Neural cell (in vitro differentiated cells): ENCODE measurements at regions not wholly inside any gene's neighbourhood (a gene's known extent, or its start where the extent isn't known, plus 50 kb on each side); places are given as distances from the start of the nearest gene placed in this dataset.

ENCODE experiments used
- H2AFZ ChIP-seq: fragments of 200-600, 300-800 bp; sonication (generic), shearing (Covaris generic); 2 replicates; pipeline ENCODE4 v1.6.0; 2014; ENCODE audit warnings: low read depth, mild to moderate bottlenecking, antibody characterized with exemption, low read length, moderate library complexity
- H3F3A ChIP-seq: fragments of 200-600 bp; shearing (Covaris generic); 2 replicates; pipeline ENCODE4 v1.6.1; 2016; ENCODE audit warnings: mild to moderate bottlenecking, moderate library complexity, mixed read lengths, antibody characterized with exemption, low read length; ENCODE audit not compliant: insufficient read depth, poor library complexity, severe bottlenecking
- H3K27ac ChIP-seq: fragments of 200-600, 300-800 bp; sonication (generic), shearing (Covaris generic); 2 replicates; pipeline ENCODE4 v1.5.1; 2014; ENCODE audit warnings: mild to moderate bottlenecking, low read length, moderate library complexity
- H3K27me3 ChIP-seq: fragments of 300-800, 200-600 bp; sonication (generic), shearing (Covaris generic); 2 replicates; pipeline ENCODE4 v1.6.0; 2014; ENCODE audit warnings: mild to moderate bottlenecking, low read depth, low read length, moderate library complexity; ENCODE audit not compliant: insufficient read depth
- H3K36me3 ChIP-seq: fragments of 300-800, 200-600 bp; sonication (generic), shearing (Covaris generic); 2 replicates; pipeline ENCODE4 v1.5.1; 2014; ENCODE audit warnings: mild to moderate bottlenecking, antibody characterized with exemption, low read length, moderate library complexity; ENCODE audit not compliant: insufficient read depth
- H3K4me2 ChIP-seq: fragments of 300-800, 200-600 bp; sonication (generic), shearing (Covaris generic); 2 replicates; pipeline ENCODE4 v1.6.0; 2014; ENCODE audit warnings: mild to moderate bottlenecking, low read length
- H3K4me3 ChIP-seq: fragments of 300-800, 200-600 bp; sonication (generic), shearing (Covaris generic); 2 replicates; pipeline ENCODE4 v1.5.1; 2014; ENCODE audit warnings: mild to moderate bottlenecking, low read length, moderate library complexity
- H3K79me2 ChIP-seq: fragments of 200-600 bp; shearing (Covaris generic); replicated peaks from 2 replicates; pipeline ENCODE4 v1.6.0; 2014; ENCODE audit warnings: mild to moderate bottlenecking, low read length, moderate library complexity; ENCODE audit not compliant: insufficient read depth
- H3K9ac ChIP-seq: fragments of 300-800, 200-600 bp; sonication (generic), shearing (Covaris generic); 2 replicates; pipeline ENCODE4 v1.6.1; 2016; ENCODE audit warnings: mild to moderate bottlenecking, low read length, mixed read lengths
- H3K9me2 ChIP-seq: fragments of 200-600 bp; shearing (Covaris generic); 2 replicates; pipeline ENCODE4 v1.6.1; 2016; ENCODE audit warnings: mild to moderate bottlenecking, low read length, mixed read lengths; ENCODE audit not compliant: insufficient read depth
- H3K9me3 ChIP-seq: fragments of 200-600, 300-800 bp; sonication (generic), shearing (Covaris generic); 2 replicates; pipeline ENCODE4 v1.6.1; 2016; ENCODE audit warnings: mild to moderate bottlenecking, mixed run types, low read length, moderate library complexity, mixed read lengths
- H4K20me1 ChIP-seq: fragments of 200-600 bp; shearing (Covaris generic); 2 replicates; pipeline ENCODE4 v1.6.1; 2016; ENCODE audit warnings: mild to moderate bottlenecking, mixed run types; ENCODE audit not compliant: insufficient read depth
- CTCF ChIP-seq: fragments of 450-650 bp; IDR thresholded peaks from 2 replicates; pipeline ENCODE4 v1.5.1; 2014; ENCODE audit warnings: antibody characterized with exemption, mild to moderate bottlenecking, moderate library complexity; ENCODE audit not compliant: poor library complexity, severe bottlenecking
- EP300 ChIP-seq: fragments of 450-650 bp; conservative IDR thresholded peaks from 2 replicates; pipeline ENCODE4 v1.6.1; 2014; ENCODE audit warnings: antibody characterized with exemption, mild to moderate bottlenecking, moderate library complexity; ENCODE audit not compliant: poor library complexity, severe bottlenecking
- EZH2 ChIP-seq: fragments of 200-600, 300-800 bp; shearing (Covaris generic), sonication (generic); IDR thresholded peaks from 2 replicates; pipeline ENCODE4 v1.6.1; 2014; ENCODE audit warnings: antibody characterized with exemption, low read length, borderline replicate concordance, mild to moderate bottlenecking; ENCODE audit not compliant: insufficient read depth, poor library complexity, severe bottlenecking
- MXI1 ChIP-seq: fragments of 450-650 bp; conservative IDR thresholded peaks from 2 replicates; pipeline ENCODE4 v1.6.1; 2014; ENCODE audit warnings: antibody characterized with exemption, mild to moderate bottlenecking; ENCODE audit not compliant: poor library complexity, severe bottlenecking
- POLR2AphosphoS5 ChIP-seq: IDR thresholded peaks from 2 replicates; pipeline ENCODE4 v1.6.1; 2012
- RAD21 ChIP-seq: fragments of 450-650 bp; conservative IDR thresholded peaks from 2 replicates; pipeline ENCODE4 v1.6.1; 2014; ENCODE audit warnings: antibody characterized with exemption, mild to moderate bottlenecking, moderate library complexity
- SMC3 ChIP-seq: fragments of 450-650 bp; conservative IDR thresholded peaks from 2 replicates; pipeline ENCODE4 v1.6.1; 2014; ENCODE audit warnings: antibody characterized with exemption, mild to moderate bottlenecking, moderate library complexity; ENCODE audit not compliant: poor library complexity
- TAF1 ChIP-seq: IDR thresholded peaks from 2 replicates; pipeline ENCODE4 v1.6.1; 2012; ENCODE audit warnings: low read depth
- TF ChIP-seq, protein P1 (sequence below): IDR thresholded peaks from 2 replicates; pipeline ENCODE4 v1.6.1; 2012; ENCODE audit warnings: borderline replicate concordance

DNA sequence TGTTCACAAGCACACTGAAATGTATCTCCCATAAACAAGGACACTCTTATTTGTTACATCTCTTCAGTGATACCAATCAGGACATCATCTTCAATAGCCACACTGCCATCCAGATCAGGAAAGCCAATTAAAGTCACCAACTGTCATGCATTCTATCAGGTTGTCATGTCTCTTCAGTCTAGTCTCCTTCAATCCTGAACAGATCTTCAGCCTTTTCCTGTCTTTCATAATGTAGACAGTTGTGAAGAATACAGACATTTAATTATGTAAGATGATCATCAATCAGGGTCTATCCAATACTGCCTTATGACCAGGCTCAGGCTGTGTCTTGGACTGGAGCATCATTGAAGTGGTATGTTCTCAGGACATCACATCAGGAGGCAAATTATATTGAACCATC is 419.8 kb upstream of the SMC2 start:
- Histone ChIP-seq H3K36me3 (no peaks in the 10 kb centered on the region), H3F3A (no peaks in the 10 kb centered on the region), H3K9me2 (no peaks in the 10 kb centered on the region), H3K4me3 (no peak overlapping the region), H3K9ac (no peak overlapping the region), H2AFZ (no peak overlapping the region), H3K27ac (no peak overlapping the region), H3K79me2 (no peaks in the 10 kb centered on the region), H4K20me1 (no peaks in the 10 kb centered on the region), H3K9me3 (no peaks in the 10 kb centered on the region), H3K4me2 (no peak overlapping the region), H3K27me3 (no peaks in the 10 kb centered on the region)
- no peak for TF ChIP-seq POLR2AphosphoS5
- TF ChIP-seq, protein P1, sequence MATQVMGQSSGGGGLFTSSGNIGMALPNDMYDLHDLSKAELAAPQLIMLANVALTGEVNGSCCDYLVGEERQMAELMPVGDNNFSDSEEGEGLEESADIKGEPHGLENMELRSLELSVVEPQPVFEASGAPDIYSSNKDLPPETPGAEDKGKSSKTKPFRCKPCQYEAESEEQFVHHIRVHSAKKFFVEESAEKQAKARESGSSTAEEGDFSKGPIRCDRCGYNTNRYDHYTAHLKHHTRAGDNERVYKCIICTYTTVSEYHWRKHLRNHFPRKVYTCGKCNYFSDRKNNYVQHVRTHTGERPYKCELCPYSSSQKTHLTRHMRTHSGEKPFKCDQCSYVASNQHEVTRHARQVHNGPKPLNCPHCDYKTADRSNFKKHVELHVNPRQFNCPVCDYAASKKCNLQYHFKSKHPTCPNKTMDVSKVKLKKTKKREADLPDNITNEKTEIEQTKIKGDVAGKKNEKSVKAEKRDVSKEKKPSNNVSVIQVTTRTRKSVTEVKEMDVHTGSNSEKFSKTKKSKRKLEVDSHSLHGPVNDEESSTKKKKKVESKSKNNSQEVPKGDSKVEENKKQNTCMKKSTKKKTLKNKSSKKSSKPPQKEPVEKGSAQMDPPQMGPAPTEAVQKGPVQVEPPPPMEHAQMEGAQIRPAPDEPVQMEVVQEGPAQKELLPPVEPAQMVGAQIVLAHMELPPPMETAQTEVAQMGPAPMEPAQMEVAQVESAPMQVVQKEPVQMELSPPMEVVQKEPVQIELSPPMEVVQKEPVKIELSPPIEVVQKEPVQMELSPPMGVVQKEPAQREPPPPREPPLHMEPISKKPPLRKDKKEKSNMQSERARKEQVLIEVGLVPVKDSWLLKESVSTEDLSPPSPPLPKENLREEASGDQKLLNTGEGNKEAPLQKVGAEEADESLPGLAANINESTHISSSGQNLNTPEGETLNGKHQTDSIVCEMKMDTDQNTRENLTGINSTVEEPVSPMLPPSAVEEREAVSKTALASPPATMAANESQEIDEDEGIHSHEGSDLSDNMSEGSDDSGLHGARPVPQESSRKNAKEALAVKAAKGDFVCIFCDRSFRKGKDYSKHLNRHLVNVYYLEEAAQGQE: no peak
- TF ChIP-seq RAD21: no peak
- no peak for TF ChIP-seq EP300
- no peak for TF ChIP-seq TAF1
- no peak for TF ChIP-seq CTCF
- TF ChIP-seq MXI1: no peak

DNA sequence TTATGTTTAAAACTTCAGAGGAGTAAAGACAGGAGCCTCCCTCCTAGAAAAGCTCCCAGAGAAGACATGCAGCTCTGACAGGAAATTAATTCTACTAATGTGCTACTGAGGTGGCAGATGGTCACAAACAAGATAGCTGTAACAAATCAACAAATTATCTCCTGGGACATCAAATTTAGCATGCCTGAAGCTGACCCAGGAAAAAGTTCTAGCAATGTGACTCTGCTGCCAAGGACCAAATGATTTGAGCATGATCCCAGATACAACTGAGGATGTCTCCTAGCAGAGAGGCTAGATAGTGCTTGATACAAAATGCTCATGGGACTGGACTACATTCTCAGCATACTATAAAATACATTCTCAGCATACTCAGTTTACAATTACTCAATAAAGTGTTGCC is 413.5 kb upstream of the SMC2 start:
- H3K36me3 ChIP-seq: no peaks in the 10 kb centered on the region
- H2AFZ ChIP-seq: no peak overlapping the region
- no peaks in the 10 kb centered on the region for H4K20me1 ChIP-seq
- H3K4me3 ChIP-seq: no peak overlapping the region
- H3K9me3 ChIP-seq: no peaks in the 10 kb centered on the region
- no peak overlapping the region for H3K9ac ChIP-seq
- no peaks in the 10 kb centered on the region for H3K9me2 ChIP-seq
- H3K79me2 ChIP-seq: no peaks in the 10 kb centered on the region
- H3K27ac ChIP-seq: no peak overlapping the region
- TF ChIP-seq EZH2: no peak
- TF ChIP-seq CTCF: no peak
- TF ChIP-seq MXI1: no peak
- TF ChIP-seq RAD21: no peak
- TF ChIP-seq TAF1: no peak
- TF ChIP-seq POLR2AphosphoS5: no peak
- TF ChIP-seq SMC3: no peak
- no peak for TF ChIP-seq EP300
- TF ChIP-seq, protein P1: no peak
- H3K27me3 ChIP-seq: no peaks in the 10 kb centered on the region
- no peaks in the 10 kb centered on the region for H3F3A ChIP-seq
- H3K4me2 ChIP-seq: no peak overlapping the region
